Progenitor cell of endocrine pancreas (in vitro differentiated cells): ENCODE measurements at regions not wholly inside any gene's neighbourhood (a gene's known extent, or its start where the extent isn't known, plus 50 kb on each side); places are given as distances from the start of the nearest gene placed in this dataset.

ENCODE experiments used
- DNase-seq: peaks from one replicate; pipeline ENCODE4 v3.0.0; 2021; ENCODE audit warnings: low spot score; ENCODE audit not compliant: unreplicated experiment
- H3K27ac Mint-ChIP-seq: 2 replicates; pipeline ENCODE4 v1.8.0; 2021; ENCODE audit warnings: mild to moderate bottlenecking, moderate library complexity, mixed read lengths
- H3K27me3 Mint-ChIP-seq: 2 replicates; pipeline ENCODE4 v1.8.0; 2021; ENCODE audit warnings: mixed read lengths
- H3K36me3 Mint-ChIP-seq: 2 replicates; pipeline ENCODE4 v1.8.0; 2022; ENCODE audit warnings: mixed read lengths; ENCODE audit not compliant: insufficient read depth
- H3K4me1 Mint-ChIP-seq: 2 replicates; pipeline ENCODE4 v1.8.0; 2021; ENCODE audit warnings: low read depth, mixed read lengths
- H3K4me3 Mint-ChIP-seq: 2 replicates; pipeline ENCODE4 v1.8.0; 2021; ENCODE audit warnings: low read depth, mild to moderate bottlenecking, moderate library complexity, mixed read lengths
- H3K9me3 Mint-ChIP-seq: 2 replicates; pipeline ENCODE4 v1.8.0; 2021; ENCODE audit warnings: low read depth, mixed read lengths
- TF ChIP-seq, protein P1 (sequence below): fragments of 200-600 bp; sonication (generic); IDR thresholded peaks from one replicate; pipeline ENCODE4 v1.5.0; 2021; ENCODE audit warnings: antibody characterized with exemption, mild to moderate bottlenecking; ENCODE audit not compliant: unreplicated experiment

DNA sequence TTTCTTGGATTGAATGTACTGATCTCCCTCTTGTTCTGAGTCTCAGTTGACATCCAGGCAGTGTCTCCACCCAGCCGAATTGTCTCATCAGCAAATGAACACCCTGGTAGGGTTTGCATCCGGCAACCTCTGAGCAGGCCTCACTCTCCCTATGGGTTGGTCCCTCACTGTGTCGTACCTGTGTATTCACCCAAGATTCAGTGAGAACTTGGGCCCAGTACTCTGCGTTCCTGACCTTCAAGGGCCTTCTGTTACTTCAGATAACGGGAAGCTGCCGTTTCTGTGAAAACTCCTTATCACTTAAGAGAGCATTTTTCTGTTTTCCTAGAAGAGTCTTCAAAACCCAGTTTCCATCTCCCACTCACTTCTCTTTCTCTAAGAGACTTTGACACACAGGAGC is 915.6 kb downstream of the TBC1D22A start:
- H3K27me3 Mint-ChIP-seq: no peaks in the 10 kb centered on the region
- peaks cover 3% of the 10 kb centered on the region for H3K9me3 Mint-ChIP-seq
- no peak overlapping the region for H3K27ac Mint-ChIP-seq
- H3K4me3 Mint-ChIP-seq: no peak overlapping the region
- no peak for DNase-seq
- H3K4me1 Mint-ChIP-seq: no peaks in the 10 kb centered on the region
- TF ChIP-seq, protein P1, sequence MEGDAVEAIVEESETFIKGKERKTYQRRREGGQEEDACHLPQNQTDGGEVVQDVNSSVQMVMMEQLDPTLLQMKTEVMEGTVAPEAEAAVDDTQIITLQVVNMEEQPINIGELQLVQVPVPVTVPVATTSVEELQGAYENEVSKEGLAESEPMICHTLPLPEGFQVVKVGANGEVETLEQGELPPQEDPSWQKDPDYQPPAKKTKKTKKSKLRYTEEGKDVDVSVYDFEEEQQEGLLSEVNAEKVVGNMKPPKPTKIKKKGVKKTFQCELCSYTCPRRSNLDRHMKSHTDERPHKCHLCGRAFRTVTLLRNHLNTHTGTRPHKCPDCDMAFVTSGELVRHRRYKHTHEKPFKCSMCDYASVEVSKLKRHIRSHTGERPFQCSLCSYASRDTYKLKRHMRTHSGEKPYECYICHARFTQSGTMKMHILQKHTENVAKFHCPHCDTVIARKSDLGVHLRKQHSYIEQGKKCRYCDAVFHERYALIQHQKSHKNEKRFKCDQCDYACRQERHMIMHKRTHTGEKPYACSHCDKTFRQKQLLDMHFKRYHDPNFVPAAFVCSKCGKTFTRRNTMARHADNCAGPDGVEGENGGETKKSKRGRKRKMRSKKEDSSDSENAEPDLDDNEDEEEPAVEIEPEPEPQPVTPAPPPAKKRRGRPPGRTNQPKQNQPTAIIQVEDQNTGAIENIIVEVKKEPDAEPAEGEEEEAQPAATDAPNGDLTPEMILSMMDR: no peak
- H3K36me3 Mint-ChIP-seq: no peaks in the 10 kb centered on the region

DNA sequence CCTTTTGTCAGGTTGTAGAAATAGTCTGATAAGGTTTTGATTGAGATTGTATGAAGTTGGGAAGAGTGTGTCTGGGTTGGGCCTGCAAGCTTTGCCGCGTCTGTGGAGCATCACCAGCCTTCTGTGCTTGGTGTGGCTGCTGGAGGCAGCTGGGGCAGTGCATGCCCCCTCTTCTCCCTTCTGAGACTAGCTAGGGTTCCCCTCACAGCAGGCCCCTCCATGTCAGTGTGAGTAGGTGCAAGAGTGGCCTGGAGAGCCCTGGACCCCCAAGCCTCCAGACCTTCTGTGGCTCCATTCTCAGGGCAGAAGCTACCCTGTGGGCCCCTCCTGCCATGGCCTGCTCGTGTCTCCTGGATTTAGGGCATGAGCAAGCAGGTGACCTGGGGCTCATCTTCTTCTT is 914.2 kb downstream of the TBC1D22A start:
- Mint-ChIP-seq H3K27ac (no peak overlapping the region), H3K36me3 (no peaks in the 10 kb centered on the region), H3K27me3 (no peaks in the 10 kb centered on the region), H3K4me3 (no peak overlapping the region), H3K4me1 (no peaks in the 10 kb centered on the region), H3K9me3 (peaks cover 3% of the 10 kb centered on the region)
- DNase-seq: no peak
- TF ChIP-seq, protein P1: no peak

DNA sequence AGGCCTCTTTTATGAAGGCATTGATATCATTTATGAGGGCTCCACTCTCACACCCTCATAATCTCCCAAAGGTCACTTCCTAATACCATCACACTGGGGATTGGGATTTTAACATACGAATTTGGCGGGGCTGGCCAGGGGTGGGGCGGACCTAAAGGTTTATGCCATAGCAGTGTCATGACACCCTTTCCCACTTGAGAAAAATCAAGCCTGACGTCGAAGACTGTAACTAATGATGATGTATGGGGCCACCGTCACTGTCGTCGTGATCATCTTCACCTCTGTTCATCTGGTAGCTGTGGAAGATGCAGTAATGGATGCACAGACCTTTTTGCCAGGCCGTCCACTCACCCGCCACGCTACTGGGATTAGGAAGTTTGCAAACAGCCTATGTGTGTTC is 912.1 kb downstream of the TBC1D22A start:
- H3K27ac Mint-ChIP-seq: no peak overlapping the region
- no peaks in the 10 kb centered on the region for H3K36me3 Mint-ChIP-seq
- no peak for DNase-seq
- TF ChIP-seq, protein P1: no peak
- H3K4me1 Mint-ChIP-seq: no peaks in the 10 kb centered on the region
- no peak overlapping the region for H3K4me3 Mint-ChIP-seq
- H3K27me3 Mint-ChIP-seq: no peaks in the 10 kb centered on the region
- peaks cover 6% of the 10 kb centered on the region for H3K9me3 Mint-ChIP-seq

DNA sequence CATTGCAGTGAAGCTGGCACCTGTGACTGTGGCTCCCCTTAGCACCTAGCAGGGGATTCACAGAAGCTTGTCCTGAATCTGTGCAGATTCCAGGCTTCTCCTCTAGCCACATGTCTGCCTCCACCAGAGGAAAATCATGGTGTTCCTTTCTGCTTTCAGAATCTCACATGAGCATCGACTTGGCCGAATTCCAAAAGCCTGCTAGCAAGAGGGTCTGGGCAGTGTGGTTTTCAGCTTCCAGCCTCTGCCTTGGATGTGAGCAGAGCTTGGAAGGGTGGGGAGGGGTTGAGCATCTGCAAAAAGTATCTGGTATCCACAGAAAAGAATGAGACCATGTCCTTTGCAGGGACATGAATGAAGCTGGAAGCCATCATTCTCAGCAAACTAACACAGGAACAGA is 911.1 kb downstream of the TBC1D22A start:
- TF ChIP-seq, protein P1: no peak
- H3K9me3 Mint-ChIP-seq: peaks cover 7% of the 10 kb centered on the region
- no peaks in the 10 kb centered on the region for H3K4me1 Mint-ChIP-seq
- DNase-seq: no peak
- H3K4me3 Mint-ChIP-seq: no peak overlapping the region
- H3K27me3 Mint-ChIP-seq: no peaks in the 10 kb centered on the region
- no peaks in the 10 kb centered on the region for H3K36me3 Mint-ChIP-seq
- no peak overlapping the region for H3K27ac Mint-ChIP-seq

DNA sequence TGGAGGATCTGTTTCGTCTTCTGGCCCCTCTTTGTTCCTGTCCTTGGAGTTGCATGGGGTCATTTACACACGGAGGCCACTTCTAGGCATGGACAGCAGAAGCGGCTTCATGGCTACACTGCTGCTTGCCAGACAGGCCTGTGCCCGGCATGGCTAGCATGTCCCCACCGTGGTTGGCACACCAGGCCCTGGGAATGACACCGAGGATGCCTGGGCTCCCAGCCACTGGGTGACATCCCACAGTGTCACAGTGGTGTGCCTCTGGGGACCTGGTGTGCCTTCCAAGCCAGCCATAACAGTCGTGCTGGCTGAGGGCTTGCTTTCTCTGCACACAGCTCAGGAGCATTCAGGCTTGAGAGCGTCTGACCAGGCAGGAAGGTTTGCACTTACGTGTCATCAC is 910.1 kb downstream of the TBC1D22A start:
- no peaks in the 10 kb centered on the region for H3K27me3 Mint-ChIP-seq
- peaks cover 7% of the 10 kb centered on the region for H3K9me3 Mint-ChIP-seq
- no peak overlapping the region for H3K4me3 Mint-ChIP-seq
- DNase-seq: no peak
- TF ChIP-seq, protein P1: no peak
- no peak overlapping the region for H3K27ac Mint-ChIP-seq
- H3K4me1 Mint-ChIP-seq: no peaks in the 10 kb centered on the region
- no peaks in the 10 kb centered on the region for H3K36me3 Mint-ChIP-seq
